K562 (cell line): ENCODE measurements at regions not wholly inside any gene's neighbourhood (a gene's known extent, or its start where the extent isn't known, plus 50 kb on each side); places are given as distances from the start of the nearest gene placed in this dataset.

ENCODE experiments used
- ATAC-seq: fragments of 200-7000 bp; cut with Tn5 transposase; 3 replicates; pipeline ENCODE4 v1.9.1; 2020; ENCODE audit warnings: moderate library complexity
- BruUV-seq: library from RNA; stranded (reverse); fragments of 400-500 nt; replicated peaks from 2 replicates; lab custom pipeline; 2021; lab: Mats Ljungman, UMichigan
- CTCF ChIA-PET: fragments of 300-600 bp; formaldehyde crosslinking; extraction: SDS; loops from one replicate; lab custom pipeline; 2021; ENCODE audit warnings: low intra/inter-chr PET ratio; lab: Yijun Ruan, JAX
- POLR2A ChIA-PET: fragments of 300-600, 350-650 bp; sonication (Branson Sonifier 250); formaldehyde crosslinking; extraction: SDS; loops from one replicate; lab custom pipeline; 2021; ENCODE audit warnings: antibody characterized with exemption, inconsistent platforms; lab: Yijun Ruan, JAX
- DNase-seq, 4 experiments: peaks; one replicate each; pipeline versions ENCODE4 v3.0.0 to v3.0.0-alpha.2; 2011 to 2018; ENCODE audit warnings: low spot score in 3 of 4, mixed read lengths in 3 of 4; ENCODE audit errors: extremely low read depth in 1 of 4
- FAIRE-seq: peaks from 2 replicates; lab custom pipeline; 2011; peaks lifted over from hg19 to GRCh38; lab: Jason Lieb, UNC
- H2AFZ ChIP-seq: 2 replicates; pipeline ENCODE4 v1.6.0; 2011; ENCODE audit warnings: low read depth, low read length, control low read depth, inconsistent platforms
- H3K27ac ChIP-seq: fragments of 200-600 bp; 3 replicates; pipeline ENCODE4 v1.8.0; 2011; ENCODE audit warnings: low read depth, mild to moderate bottlenecking, control low read depth, inconsistent platforms, low read length, moderate library complexity, mixed read lengths; ENCODE audit errors: extremely low read depth
- H3K27me3 ChIP-seq, 2 experiments: fragments of 300-600 bp in 1 of 2; 2 replicates in 1 of 2; 3 replicates in 1 of 2; pipeline versions ENCODE4 v1.6.0 to v1.8.0; 2011; ENCODE audit warnings: inconsistent platforms in 2 of 2, low read length in 2 of 2, mild to moderate bottlenecking in 1 of 2, mixed read lengths in 1 of 2, moderate library complexity in 1 of 2; ENCODE audit not compliant: control insufficient read depth in 2 of 2, insufficient read depth in 2 of 2
- H3K36me3 ChIP-seq: fragments of 300-600 bp; 3 replicates; pipeline ENCODE4 v1.8.0; 2011; ENCODE audit warnings: mild to moderate bottlenecking, low read length, inconsistent platforms; ENCODE audit not compliant: control insufficient read depth, insufficient read depth
- H3K4me1 ChIP-seq, 2 experiments: fragments of 200-600 bp in 1 of 2; replicated peaks in 1 of 2; 2 replicates in 1 of 2; 3 replicates in 1 of 2; pipeline versions ENCODE4 v1.5.1 to v1.8.0; 2011; ENCODE audit warnings: inconsistent platforms in 2 of 2, low read length in 2 of 2, mild to moderate bottlenecking in 1 of 2, mixed read lengths in 1 of 2, moderate library complexity in 1 of 2; ENCODE audit not compliant: control insufficient read depth in 2 of 2, insufficient read depth in 2 of 2
- H3K4me2 ChIP-seq: 2 replicates; pipeline ENCODE4 v1.6.1; 2011; ENCODE audit warnings: low read length, control low read depth, inconsistent platforms, mixed read lengths; ENCODE audit not compliant: insufficient read depth
- H3K4me3 ChIP-seq: fragments of 200-600 bp; sonication (generic), shearing (Covaris generic); 2 replicates; pipeline ENCODE4 v1.5.1; 2016; ENCODE audit warnings: control low read depth, inconsistent platforms
- H3K79me2 ChIP-seq: fragments of 200-600 bp; 3 replicates; pipeline ENCODE4 v1.8.0; 2011; ENCODE audit warnings: low read length, inconsistent platforms; ENCODE audit not compliant: control insufficient read depth, insufficient read depth
- H3K9ac ChIP-seq, 2 experiments: 2 replicates each; pipeline versions ENCODE4 v1.6.0 to v1.6.1; 2011; ENCODE audit warnings: low read depth in 2 of 2, low read length in 2 of 2, control low read depth in 1 of 2, inconsistent platforms in 1 of 2, mild to moderate bottlenecking in 1 of 2, mixed read lengths in 1 of 2; ENCODE audit not compliant: insufficient read depth in 1 of 2
- H3K9me1 ChIP-seq: one replicate; pipeline ENCODE4 v1.6.0; 2011; ENCODE audit warnings: inconsistent platforms, mild to moderate bottlenecking, low read length, moderate library complexity; ENCODE audit not compliant: control insufficient read depth, insufficient read depth
- H3K9me3 ChIP-seq: replicated peaks from 2 replicates; pipeline ENCODE4 v1.5.1; 2011; ENCODE audit warnings: low read depth, low read length, inconsistent platforms; ENCODE audit not compliant: control insufficient read depth, insufficient read depth
- H4K20me1 ChIP-seq: replicated peaks from 2 replicates; pipeline ENCODE4 v1.6.1; 2011; ENCODE audit warnings: low read length, inconsistent platforms, mixed read lengths; ENCODE audit not compliant: control insufficient read depth, insufficient read depth
- DIDO1 ChIP-seq: fragments of 450-650 bp; IDR thresholded peaks from 2 replicates; pipeline ENCODE4 v1.6.1; 2016; ENCODE audit warnings: low read depth, missing biosample characterization, missing genetic modification characterization
- FIP1L1 ChIP-seq: fragments of 200-400 bp; formaldehyde crosslinking; IDR thresholded peaks from 2 replicates; pipeline ENCODE4 v1.6.1; 2018; ENCODE audit warnings: mild to moderate bottlenecking, low read depth, low read length; ENCODE audit not compliant: poor library complexity, severe bottlenecking
- MAFF ChIP-seq: IDR thresholded peaks from 2 replicates; pipeline ENCODE4 v1.6.1; 2012; ENCODE audit warnings: low read length, improper control_type of control experiment
- MTA1 ChIP-seq: fragments of 450-650 bp; IDR thresholded peaks from 2 replicates; pipeline ENCODE4 v1.6.1; 2017; ENCODE audit warnings: borderline replicate concordance
- NCOA1 ChIP-seq: fragments of 450-650 bp; IDR thresholded peaks from 2 replicates; pipeline ENCODE4 v1.6.1; 2016; ENCODE audit warnings: low read depth
- NFE2L1 ChIP-seq: fragments of 450-650 bp; IDR thresholded peaks from 2 replicates; pipeline ENCODE4 v1.6.1; 2016; ENCODE audit warnings: missing genetic modification characterization, low read depth, mild to moderate bottlenecking, missing compliant biosample characterization, moderate library complexity, borderline replicate concordance
- NKRF ChIP-seq: fragments of 450-650 bp; IDR thresholded peaks from 2 replicates; pipeline ENCODE4 v1.6.1; 2016; ENCODE audit warnings: borderline replicate concordance
- POLR2AphosphoS5 ChIP-seq: IDR thresholded peaks from 2 replicates; pipeline ENCODE4 v1.6.1; 2011; ENCODE audit warnings: mild to moderate bottlenecking, low read depth, low read length, moderate library complexity; ENCODE audit not compliant: control insufficient read depth, insufficient read depth
- RAD51 ChIP-seq: fragments of 450-650 bp; IDR thresholded peaks from 2 replicates; pipeline ENCODE4 v1.7.1; 2016; ENCODE audit warnings: low read depth, mild to moderate bottlenecking, borderline replicate concordance
- SMARCC2 ChIP-seq: fragments of 450-650 bp; IDR thresholded peaks from 2 replicates; pipeline ENCODE4 v1.6.1; 2017; ENCODE audit warnings: antibody characterized with exemption, moderate library complexity, mild to moderate bottlenecking, low read depth
- SREBF1 ChIP-seq: fragments of 150-350 bp; IDR thresholded peaks from 2 replicates; pipeline ENCODE4 v1.6.1; 2014; ENCODE audit warnings: antibody characterized with exemption, low read depth, low read length, borderline replicate concordance
- TBP ChIP-seq: optimal IDR thresholded peaks from 2 replicates; pipeline ENCODE3; 2011; ENCODE audit warnings: low read depth, low read length, improper control_type of control experiment
- TCF3 ChIP-seq: sonication (generic); formaldehyde crosslinking; IDR thresholded peaks from 2 replicates; pipeline ENCODE4 v1.4.0; 2020; ENCODE audit warnings: mild to moderate bottlenecking, missing genetic modification reagents
- ZBTB33 ChIP-seq: sonication (generic); formaldehyde crosslinking; IDR thresholded peaks from 2 replicates; pipeline ENCODE4 v1.8.1; 2023; ENCODE audit warnings: mild to moderate bottlenecking, missing genetic modification reagents
- WGBS: fragments of 100-300 bp; shearing (Covaris generic); methylation state at CpG from one replicate; pipeline ENCODE4 v1.1.6; 2016; ENCODE audit warnings: low coverage, mixed read lengths; ENCODE audit not compliant: insufficient coverage; ENCODE audit errors: missing lambda C conversion rate; 5-methylcytosine and 5-hydroxymethylcytosine counted together
- in situ Hi-C: fragments of 300-500 bp; cut with MboI; formaldehyde crosslinking; loops from 4 replicates; pipeline ENCODE4 v1.15.0; 2018; ENCODE audit warnings: inconsistent platforms, mixed read lengths
- intact Hi-C: fragments of 100-400 bp; cut with micrococcal nuclease; formaldehyde crosslinking; loops from 2 replicates; pipeline ENCODE4 v1.14.2; 2022

GRCh38 chr10:131512852-131513251 is 201.3 kb upstream of the TCERG1L start:
- DNase-seq: no peak
- Histone ChIP-seq H3K27ac (no peak overlapping the region), H2AFZ (no peak overlapping the region), H3K4me3 (no peak overlapping the region), H3K27me3 (peaks cover 0 to 4% of the 10 kb centered on the region in 2 experiments; a peak in 2 of 5 replicates), H3K36me3 (no peaks in the 10 kb centered on the region), H3K79me2 (no peaks in the 10 kb centered on the region), H3K9me3 (no peaks in the 10 kb centered on the region), H4K20me1 (no peaks in the 10 kb centered on the region), H3K4me2 (no peak overlapping the region), H3K9ac (no peak overlapping the region), H3K4me1 (no peaks in the 10 kb centered on the region), H3K9me1 (no peaks in the 10 kb centered on the region)
- in situ Hi-C loops: no loop called here
- no peak for FAIRE-seq
- no TSS peak for BruUV-seq
- WGBS: 2% methylated on average over 7 of the region's 7 CpGs
- ATAC-seq: no peak
- ChIA-PET POLR2A (no interaction called here), CTCF (no interaction called here)
- intact Hi-C loops: no loop called here
- no peak for TF ChIP-seq MTA1
- no peak for TF ChIP-seq SREBF1
- TF ChIP-seq DIDO1: no peak
- no peak for TF ChIP-seq MAFF
- TF ChIP-seq FIP1L1: no peak

GRCh38 chr10:131513445-131513844 is 201.9 kb upstream of the TCERG1L start:
- intact Hi-C loops (no loop called here), in situ Hi-C loops (no loop called here)
- no peak overlapping the region for H3K4me2 ChIP-seq
- H3K4me3 ChIP-seq: no peak overlapping the region
- H3K36me3 ChIP-seq: no peaks in the 10 kb centered on the region
- H4K20me1 ChIP-seq: no peaks in the 10 kb centered on the region
- no peaks in the 10 kb centered on the region for H3K79me2 ChIP-seq
- H2AFZ ChIP-seq: no peak overlapping the region
- no peaks in the 10 kb centered on the region for H3K4me1 ChIP-seq
- ChIA-PET POLR2A (no interaction called here), CTCF (no interaction called here)
- WGBS: 3% methylated on average over 4 of the region's 4 CpGs
- no peaks in the 10 kb centered on the region for H3K9me1 ChIP-seq
- DNase-seq: no peak
- no peak overlapping the region for H3K27ac ChIP-seq
- no peak for FAIRE-seq
- ATAC-seq: no peak
- BruUV-seq: no TSS peak
- no peak overlapping the region for H3K9ac ChIP-seq
- peaks cover 0 to 5% of the 10 kb centered on the region in 2 experiments; a peak in 2 of 5 replicates for H3K27me3 ChIP-seq
- H3K9me3 ChIP-seq: no peaks in the 10 kb centered on the region
- TF ChIP-seq SMARCC2: no peak
- TF ChIP-seq POLR2AphosphoS5: no peak
- no peak for TF ChIP-seq ZBTB33
- TF ChIP-seq TBP: no peak
- no peak for TF ChIP-seq RAD51
- TF ChIP-seq TCF3 (CRISPR knock-in tag): no peak
- TF ChIP-seq NFE2L1 (tag): no peak
- TF ChIP-seq NCOA1: no peak
- TF ChIP-seq NKRF: no peak
